ENCODE measurements at regions not wholly inside any gene's neighbourhood (a gene's known extent, or its start where the extent isn't known, plus 50 kb on each side); places are given as distances from the start of the nearest gene placed in this dataset.

GRCh38 chr5:144794922-144795321, 624.2 kb downstream of the KCTD16 start:
- ChIA-PET CTCF (no interaction called here), POLR2A (ENCODE audit: unreplicated experiment) (no interaction called here)
- H3K27me3 ChIP-seq (ENCODE audit: control insufficient read depth, insufficient read depth, low read length) = no peaks in the 10 kb centered on the region
- no peak overlapping the region for H3K4me3 ChIP-seq (ENCODE audit: insufficient read depth, low read depth, low read length)
- H3K4me1 ChIP-seq (ENCODE audit: control insufficient read depth, insufficient read depth, low read length) = no peaks in the 10 kb centered on the region
- H4K8ac ChIP-seq (ENCODE audit: low read depth in 2 of 2, low read length in 2 of 2) = no peak overlapping the region
- no peak overlapping the region for H3K23ac ChIP-seq (ENCODE audit: low read depth, low read length)
- no peak overlapping the region for H3K9ac ChIP-seq (ENCODE audit: low read depth, low read length)
- no peak overlapping the region for H2AK5ac ChIP-seq (ENCODE audit: low read depth, low read length)
- no peak overlapping the region for H3K4ac ChIP-seq (ENCODE audit: low read depth, low read length)
- in situ Hi-C loops (cut with MboI; ENCODE audit: low sequenced_read_pairs) (no loop called here), dilution Hi-C loops (cut with HindIII; ENCODE audit: low sequenced_read_pairs, unreplicated experiment) (no loop called here), intact Hi-C loops (cut with micrococcal nuclease) (no loop called here)
- no peak overlapping the region for H3K27ac ChIP-seq (ENCODE audit: insufficient read depth, low read length)
- no peak overlapping the region for H3K14ac ChIP-seq (replicated peaks; ENCODE audit: low read depth, low read length)
- BruUV-seq (replicated peaks) = no TSS peak
- no peak overlapping the region for H3K56ac ChIP-seq (ENCODE audit: extremely low read depth, insufficient read depth, low read length)
- H2AFZ ChIP-seq (replicated peaks; ENCODE audit: low read length, poor library complexity) = no peak overlapping the region
- TF ChIP-seq ELK1 (IDR thresholded peaks at IDR 0.05; ENCODE audit: borderline replicate concordance, low read depth, low read length) = no peak
- no peak for TF ChIP-seq RAD21 (IDR thresholded peaks at IDR 0.05; ENCODE audit: low read length)
- TF ChIP-seq BHLHE40 (IDR thresholded peaks at IDR 0.05; ENCODE audit: low read depth, low read length) = no peak
- no peak for TF ChIP-seq CHD1 (IDR thresholded peaks at IDR 0.05; ENCODE audit: low read depth, low read length)
- no peak for TF ChIP-seq RCOR1 (IDR thresholded peaks at IDR 0.05; ENCODE audit: insufficient replicate concordance, low read length)
- TF ChIP-seq NFE2L2 (IDR thresholded peaks at IDR 0.05; ENCODE audit: low read depth, low read length) = no peak
- no peak for TF ChIP-seq FOS (IDR thresholded peaks at IDR 0.05; ENCODE audit: low read depth, low read length)
- TF ChIP-seq MAFK (IDR thresholded peaks at IDR 0.05; ENCODE audit: low read depth, low read length) = no peak
- TF ChIP-seq MXI1 (IDR thresholded peaks at IDR 0.05; ENCODE audit: borderline replicate concordance, low read depth, low read length) = no peak
- no peak for TF ChIP-seq CEBPB (IDR thresholded peaks at IDR 0.05; ENCODE audit: low read depth, low read length)
- no peaks in the 10 kb centered on the region for H3K79me1 ChIP-seq (ENCODE audit: low read depth in 1 of 2, low read length in 2 of 2)
- ATAC-seq (ENCODE audit: low read depth) (peak; percentile 77), DNase-seq (peak; percentile 0)
- no peaks in the 10 kb centered on the region for H3K9me3 ChIP-seq (ENCODE audit: control insufficient read depth, insufficient read depth, low read length)
- H4K5ac ChIP-seq (ENCODE audit: low read depth, low read length) = no peak overlapping the region
- H4K91ac ChIP-seq (ENCODE audit: insufficient read depth, low read depth, low read length) = no peak overlapping the region
- no peak overlapping the region for H3K4me2 ChIP-seq (ENCODE audit: low read depth, low read length)
- H2BK15ac ChIP-seq (ENCODE audit: low read depth, low read length) = no peak overlapping the region
- no peaks in the 10 kb centered on the region for H3K9me1 ChIP-seq (ENCODE audit: insufficient read depth, low read length)
- no peaks in the 10 kb centered on the region for H3K36me3 ChIP-seq (ENCODE audit: control insufficient read depth, insufficient read depth, low read length)
- WGBS, 2 experiments (ENCODE audit: extremely low coverage in 2 of 2, insufficient read length in 1 of 2) = no CpG with 5 or more reads among the region's 1 CpG
- H4K20me1 ChIP-seq (ENCODE audit: insufficient read depth, low read length) = no peaks in the 10 kb centered on the region
- no peak overlapping the region for H2BK120ac ChIP-seq (ENCODE audit: low read depth, low read length)
- no peak overlapping the region for H2BK5ac ChIP-seq (ENCODE audit: low read depth, low read length, poor library complexity, severe bottlenecking)
- no peak overlapping the region for H3K18ac ChIP-seq (ENCODE audit: low read depth, low read length)
- no peak overlapping the region for H2BK20ac ChIP-seq (ENCODE audit: low read depth, low read length)
- H2AK9ac ChIP-seq (replicated peaks; ENCODE audit: low read depth, low read length, poor library complexity) = no peak overlapping the region

Data from IMR-90 (cell line).